IMR-90 (cell line): ENCODE measurements at regions not wholly inside any gene's neighbourhood (a gene's known extent, or its start where the extent isn't known, plus 50 kb on each side); places are given as distances from the start of the nearest gene placed in this dataset.

ENCODE experiments used
- ATAC-seq: fragments of 200-7000 bp; cut with Tn5 transposase; 2 replicates; pipeline ENCODE4 v1.9.1; 2020; ENCODE audit warnings: low read depth, mild to moderate bottlenecking, moderate library complexity
- BruUV-seq: library from RNA; stranded (reverse); fragments of 400-500 nt; replicated peaks from 2 replicates; lab custom pipeline; 2021; lab: Mats Ljungman, UMichigan
- CTCF ChIA-PET: fragments of 300-600 bp; formaldehyde crosslinking; extraction: SDS; loops from one replicate; lab custom pipeline; 2021; ENCODE audit warnings: antibody characterized with exemption; lab: Yijun Ruan, JAX
- POLR2A ChIA-PET: fragments of 300-600 bp; sonication (Branson Sonifier 250); formaldehyde crosslinking; loops from one replicate; lab custom pipeline; 2022; ENCODE audit warnings: antibody characterized with exemption; ENCODE audit not compliant: unreplicated experiment; lab: Charles Lee
- DNase-seq: peaks from one replicate; pipeline ENCODE4 v3.0.0; 2013
- H2AFZ ChIP-seq: replicated peaks from 2 replicates; pipeline ENCODE3; 2013; ENCODE audit warnings: low read length, mild to moderate bottlenecking; ENCODE audit not compliant: poor library complexity
- H2AK5ac ChIP-seq: 2 replicates; pipeline ENCODE4 v1.6.1; 2013; ENCODE audit warnings: low read depth, low read length, inconsistent platforms
- H2AK9ac ChIP-seq: replicated peaks from 2 replicates; pipeline ENCODE3; 2013; ENCODE audit warnings: mild to moderate bottlenecking, low read depth, low read length, moderate library complexity; ENCODE audit not compliant: poor library complexity
- H2BK120ac ChIP-seq: 2 replicates; pipeline ENCODE4 v1.6.1; 2013; ENCODE audit warnings: low read depth, low read length, inconsistent platforms
- H2BK15ac ChIP-seq: 3 replicates; pipeline ENCODE4 v1.6.1; 2013; ENCODE audit warnings: low read depth, low read length, inconsistent platforms
- H2BK20ac ChIP-seq: 2 replicates; pipeline ENCODE4 v1.6.1; 2013; ENCODE audit warnings: low read depth, mild to moderate bottlenecking, inconsistent platforms, low read length, moderate library complexity
- H2BK5ac ChIP-seq: 2 replicates; pipeline ENCODE4 v1.6.1; 2013; ENCODE audit warnings: mild to moderate bottlenecking, low read depth, low read length, inconsistent platforms; ENCODE audit not compliant: poor library complexity, severe bottlenecking
- H3K14ac ChIP-seq: replicated peaks from 2 replicates; pipeline ENCODE4 v1.6.1; 2013; ENCODE audit warnings: low read depth, low read length, inconsistent platforms
- H3K18ac ChIP-seq: 2 replicates; pipeline ENCODE4 v1.6.1; 2013; ENCODE audit warnings: low read depth, low read length, control low read depth
- H3K23ac ChIP-seq: 2 replicates; pipeline ENCODE4 v1.6.1; 2013; ENCODE audit warnings: low read depth, low read length, inconsistent platforms
- H3K27ac ChIP-seq: 2 replicates; pipeline ENCODE4 v1.5.1; 2013; ENCODE audit warnings: mild to moderate bottlenecking, control low read depth, low read length; ENCODE audit not compliant: insufficient read depth
- H3K27me3 ChIP-seq: 2 replicates; pipeline ENCODE4 v1.6.1; 2013; ENCODE audit warnings: low read length; ENCODE audit not compliant: control insufficient read depth, insufficient read depth
- H3K36me3 ChIP-seq: 2 replicates; pipeline ENCODE4 v1.6.1; 2013; ENCODE audit warnings: low read length, mixed read lengths; ENCODE audit not compliant: control insufficient read depth, insufficient read depth
- H3K4ac ChIP-seq: 2 replicates; pipeline ENCODE4 v1.6.1; 2013; ENCODE audit warnings: low read depth, low read length, inconsistent platforms
- H3K4me1 ChIP-seq: 2 replicates; pipeline ENCODE4 v1.6.1; 2013; ENCODE audit warnings: low read length, mixed read lengths; ENCODE audit not compliant: control insufficient read depth, insufficient read depth
- H3K4me2 ChIP-seq: 2 replicates; pipeline ENCODE4 v1.6.1; 2013; ENCODE audit warnings: low read depth, mild to moderate bottlenecking, control low read depth, low read length, moderate library complexity
- H3K4me3 ChIP-seq: 2 replicates; pipeline ENCODE4 v1.5.1; 2013; ENCODE audit warnings: low read depth, mild to moderate bottlenecking, control low read depth, low read length, moderate library complexity; ENCODE audit not compliant: insufficient read depth
- H3K56ac ChIP-seq: 2 replicates; pipeline ENCODE4 v1.6.1; 2013; ENCODE audit warnings: low read length, inconsistent platforms; ENCODE audit not compliant: insufficient read depth; ENCODE audit errors: extremely low read depth
- H3K79me1 ChIP-seq, 2 experiments: 2 replicates each; pipeline ENCODE4 v1.6.1; 2013; ENCODE audit warnings: low read length in 2 of 2, inconsistent platforms in 1 of 2, low read depth in 1 of 2
- H3K9ac ChIP-seq: 2 replicates; pipeline ENCODE4 v1.6.1; 2013; ENCODE audit warnings: low read depth, low read length, control low read depth
- H3K9me1 ChIP-seq: 2 replicates; pipeline ENCODE4 v1.6.1; 2013; ENCODE audit warnings: low read length, inconsistent platforms; ENCODE audit not compliant: insufficient read depth
- H3K9me3 ChIP-seq: 2 replicates; pipeline ENCODE4 v1.6.1; 2013; ENCODE audit warnings: low read length; ENCODE audit not compliant: control insufficient read depth, insufficient read depth
- H4K20me1 ChIP-seq: 2 replicates; pipeline ENCODE4 v1.6.1; 2013; ENCODE audit warnings: low read length, inconsistent platforms; ENCODE audit not compliant: insufficient read depth
- H4K5ac ChIP-seq: 2 replicates; pipeline ENCODE4 v1.6.1; 2013; ENCODE audit warnings: mild to moderate bottlenecking, low read depth, low read length, control low read depth
- H4K8ac ChIP-seq, 2 experiments: 2 replicates each; pipeline ENCODE4 v1.6.1; 2013; ENCODE audit warnings: low read depth in 2 of 2, low read length in 2 of 2, control low read depth in 1 of 2, inconsistent platforms in 1 of 2
- H4K91ac ChIP-seq: 2 replicates; pipeline ENCODE4 v1.6.1; 2013; ENCODE audit warnings: low read depth, low read length, inconsistent platforms; ENCODE audit not compliant: insufficient read depth
- CHD1 ChIP-seq: IDR thresholded peaks from 2 replicates; pipeline ENCODE4 v1.6.1; 2012; ENCODE audit warnings: low read depth, low read length, improper control_type of control experiment
- CTCF ChIP-seq: conservative IDR thresholded peaks from 2 replicates; pipeline ENCODE4 v1.5.1; 2012; ENCODE audit warnings: mild to moderate bottlenecking, low read depth, low read length, improper control_type of control experiment
- ELK1 ChIP-seq: fragments of 150-350 bp; IDR thresholded peaks from 2 replicates; pipeline ENCODE4 v1.6.1; 2016; ENCODE audit warnings: low read depth, mild to moderate bottlenecking, low read length, moderate library complexity, borderline replicate concordance
- FOS ChIP-seq: fragments of 150-350 bp; IDR thresholded peaks from 2 replicates; pipeline ENCODE4 v1.6.1; 2016; ENCODE audit warnings: low read depth, low read length
- MAFK ChIP-seq: IDR thresholded peaks from 2 replicates; pipeline ENCODE4 v1.6.1; 2012; ENCODE audit warnings: low read depth, low read length, improper control_type of control experiment
- MAZ ChIP-seq: IDR thresholded peaks from 2 replicates; pipeline ENCODE4 v1.6.1; 2012; ENCODE audit warnings: low read depth, mild to moderate bottlenecking, low read length, improper control_type of control experiment, moderate library complexity, borderline replicate concordance
- NFE2L2 ChIP-seq: fragments of 150-350 bp; IDR thresholded peaks from 2 replicates; pipeline ENCODE4 v1.6.1; 2016; ENCODE audit warnings: low read depth, mild to moderate bottlenecking, low read length
- RAD21 ChIP-seq: IDR thresholded peaks from 2 replicates; pipeline ENCODE4 v1.6.1; 2012; ENCODE audit warnings: low read length, improper control_type of control experiment
- RFX5 ChIP-seq: IDR thresholded peaks from 2 replicates; pipeline ENCODE4 v1.8.0; 2012; ENCODE audit warnings: low read depth, mild to moderate bottlenecking, low read length, moderate library complexity
- SMC3 ChIP-seq: fragments of 150-350 bp; IDR thresholded peaks from 2 replicates; pipeline ENCODE4 v1.6.1; 2016; ENCODE audit warnings: low read depth, mild to moderate bottlenecking, antibody characterized with exemption, low read length, moderate library complexity
- USF2 ChIP-seq: fragments of 150-350 bp; IDR thresholded peaks from 2 replicates; pipeline ENCODE4 v1.6.1; 2017; ENCODE audit warnings: mild to moderate bottlenecking, antibody characterized with exemption, low read length, low read depth
- WGBS, 2 experiments: methylation state at CpG; one replicate each; pipeline versions ENCODE4 v1.1.5 to v1.1.7; 2013; ENCODE audit warnings: missing lambda C conversion rate in 2 of 2; ENCODE audit not compliant: insufficient read length in 1 of 2; ENCODE audit errors: extremely low coverage in 2 of 2; 5-methylcytosine and 5-hydroxymethylcytosine counted together
- dilution Hi-C: fragments of 300-500 bp; cut with HindIII; formaldehyde crosslinking; loops from one replicate; pipeline ENCODE4 v1.14.3; 2018; ENCODE audit warnings: low sequenced_read_pairs; ENCODE audit not compliant: unreplicated experiment
- in situ Hi-C: fragments of 300-500 bp; cut with MboI; formaldehyde crosslinking; loops from 3 replicates; pipeline ENCODE4 v1.14.3; 2019; ENCODE audit warnings: low sequenced_read_pairs, inconsistent platforms, mixed read lengths
- intact Hi-C: fragments of 100-400 bp; cut with micrococcal nuclease; formaldehyde crosslinking; loops from 2 replicates; pipeline ENCODE4 v1.10.0; 2022

GRCh38 chrX:138986866-138987265, 275.3 kb upstream of the FGF13 start:
- Histone ChIP-seq H3K14ac (no peak overlapping the region), H4K91ac (no peak overlapping the region), H2BK20ac (no peak overlapping the region), H3K4me3 (no peak overlapping the region), H4K8ac (no peak overlapping the region), H3K4ac (no peak overlapping the region), H3K9me1 (no peaks in the 10 kb centered on the region), H3K23ac (no peak overlapping the region), H3K36me3 (no peaks in the 10 kb centered on the region), H3K27ac (no peak overlapping the region), H2AFZ (no peak overlapping the region), H3K9ac (no peak overlapping the region), H2AK9ac (no peak overlapping the region), H4K20me1 (no peaks in the 10 kb centered on the region), H3K18ac (no peak overlapping the region), H3K4me1 (no peaks in the 10 kb centered on the region), H3K9me3 (no peaks in the 10 kb centered on the region), H2BK5ac (no peak overlapping the region), H3K4me2 (no peak overlapping the region), H3K79me1 (no peaks in the 10 kb centered on the region), H3K56ac (no peak overlapping the region), H3K27me3 (no peaks in the 10 kb centered on the region), H2BK120ac (no peak overlapping the region), H2BK15ac (no peak overlapping the region), H2AK5ac (no peak overlapping the region), H4K5ac (no peak overlapping the region)
- intact Hi-C loops (no loop called here), in situ Hi-C loops (no loop called here), dilution Hi-C loops (no loop called here)
- DNase-seq (no peak), ATAC-seq (no peak)
- BruUV-seq = no TSS peak
- no peak for TF ChIP-seq MAZ
- no peak for TF ChIP-seq ELK1
- TF ChIP-seq SMC3 = no peak
- no peak for TF ChIP-seq FOS
- TF ChIP-seq CTCF = no peak
- no peak for TF ChIP-seq RFX5
- TF ChIP-seq MAFK = no peak
- TF ChIP-seq RAD21 = no peak
- TF ChIP-seq CHD1 = no peak
- no peak for TF ChIP-seq NFE2L2
- TF ChIP-seq USF2 = no peak
- 40% methylated on average over 1 of the region's 1 CpG; no CpG with 5 or more reads in 1 of the 2 experiments for WGBS, 2 experiments
- CTCF ChIA-PET = no interaction called here
- POLR2A ChIA-PET = no interaction called here
